IPS-NIHi7 (cell line): ENCODE measurements at regions not wholly inside any gene's neighbourhood (a gene's known extent, or its start where the extent isn't known, plus 50 kb on each side); places are given as distances from the start of the nearest gene placed in this dataset.
"Not testable (repeated sequence)": the region's sequence is repeated elsewhere in the genome, so short reads cannot be mapped to it uniquely, and the experiment has no call there.

ENCODE experiments used
- DNase-seq: peaks from one replicate; pipeline ENCODE4 v3.0.0; 2012; ENCODE audit warnings: mixed read lengths; ENCODE audit errors: extremely low spot score

DNA sequence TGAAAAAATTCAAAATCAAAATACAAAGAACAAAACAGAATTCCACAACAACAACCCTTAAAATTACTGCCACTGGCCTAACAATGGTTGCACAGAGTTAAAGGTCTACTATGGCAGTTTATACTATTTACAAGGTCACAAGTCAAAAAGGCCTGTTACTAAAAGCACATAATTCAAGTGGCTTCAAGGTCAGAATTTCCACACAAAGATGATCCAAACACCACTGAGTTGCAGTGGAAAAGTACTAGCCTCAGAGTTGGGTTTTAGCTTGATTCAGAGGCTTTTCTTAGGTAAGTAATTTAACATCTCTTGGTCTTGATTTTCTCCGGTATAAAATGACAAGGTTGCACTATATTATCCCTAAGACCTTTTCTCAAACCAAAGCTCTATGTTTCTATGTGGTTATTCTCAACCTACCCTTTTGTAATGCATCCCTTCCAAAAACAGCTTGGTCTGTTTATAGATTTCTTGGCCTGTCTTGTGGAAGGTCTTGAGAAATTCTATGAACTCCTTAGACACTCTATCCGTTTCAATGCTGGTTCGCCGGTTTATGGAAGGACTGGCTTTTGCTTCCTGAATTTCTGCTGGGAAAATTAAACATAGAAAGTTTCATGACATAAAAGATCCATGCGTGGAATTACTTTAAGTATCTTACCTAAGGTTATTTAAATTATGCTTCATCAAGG is 69.5 kb downstream of the MDH2 start:
- not testable (repeated sequence) for DNase-seq

DNA sequence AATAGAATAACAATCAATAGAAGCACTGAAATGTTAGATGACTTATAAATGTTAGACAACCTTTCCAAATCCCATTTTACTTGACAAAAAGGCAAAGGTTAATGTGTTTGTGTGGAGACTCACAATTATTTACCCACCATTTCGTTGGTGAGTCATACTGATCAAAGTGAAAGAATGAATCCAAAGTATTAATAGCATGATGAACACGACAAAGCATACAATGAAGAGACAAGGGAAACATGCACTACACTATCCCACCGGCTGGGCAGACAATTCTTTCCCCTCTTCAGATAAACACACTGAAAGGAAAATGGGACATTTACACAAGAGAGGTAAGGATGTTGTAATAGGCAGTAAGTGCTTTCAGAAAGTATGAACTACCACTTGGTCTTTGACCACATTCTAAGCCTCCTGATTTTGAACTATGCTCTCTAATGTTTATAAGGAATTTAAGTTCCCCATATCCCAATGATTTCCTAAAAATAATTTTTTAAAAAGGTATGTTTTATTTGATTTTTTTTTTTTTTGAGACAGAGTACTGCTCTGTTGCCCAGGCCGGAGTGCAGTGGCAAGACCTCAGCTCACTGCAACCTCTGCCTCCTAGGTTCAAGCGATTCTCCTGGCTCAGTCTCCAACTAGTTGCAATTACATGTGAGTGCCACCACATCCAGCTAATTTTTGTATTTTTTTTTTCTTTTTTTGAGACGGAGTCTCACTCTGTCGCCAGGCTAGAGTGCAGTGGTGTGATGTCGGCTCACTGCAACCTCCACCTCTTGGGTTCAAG is 70.5 kb downstream of the MDH2 start:
- DNase-seq, result not testable (repeated sequence)

DNA sequence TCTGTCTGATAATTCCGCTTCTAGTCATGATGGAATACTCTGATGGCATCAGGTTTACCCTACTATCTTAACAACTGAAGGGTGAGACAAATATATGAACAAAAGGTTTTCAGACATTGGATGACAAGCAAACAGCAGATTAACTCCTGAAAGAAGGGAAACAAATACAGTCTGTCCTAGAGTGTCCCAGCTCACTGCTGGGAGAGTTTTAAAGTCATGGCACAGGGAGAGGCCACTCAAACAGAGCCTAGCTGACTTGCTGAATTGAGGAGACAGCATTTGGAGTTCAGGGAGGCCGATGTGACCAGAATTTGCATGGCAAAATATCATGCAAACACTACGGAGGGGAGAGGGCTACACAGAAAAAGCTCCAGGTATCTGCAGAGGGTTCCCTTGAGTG is 73.1 kb downstream of the MDH2 start:
- DNase-seq, result no peak

DNA sequence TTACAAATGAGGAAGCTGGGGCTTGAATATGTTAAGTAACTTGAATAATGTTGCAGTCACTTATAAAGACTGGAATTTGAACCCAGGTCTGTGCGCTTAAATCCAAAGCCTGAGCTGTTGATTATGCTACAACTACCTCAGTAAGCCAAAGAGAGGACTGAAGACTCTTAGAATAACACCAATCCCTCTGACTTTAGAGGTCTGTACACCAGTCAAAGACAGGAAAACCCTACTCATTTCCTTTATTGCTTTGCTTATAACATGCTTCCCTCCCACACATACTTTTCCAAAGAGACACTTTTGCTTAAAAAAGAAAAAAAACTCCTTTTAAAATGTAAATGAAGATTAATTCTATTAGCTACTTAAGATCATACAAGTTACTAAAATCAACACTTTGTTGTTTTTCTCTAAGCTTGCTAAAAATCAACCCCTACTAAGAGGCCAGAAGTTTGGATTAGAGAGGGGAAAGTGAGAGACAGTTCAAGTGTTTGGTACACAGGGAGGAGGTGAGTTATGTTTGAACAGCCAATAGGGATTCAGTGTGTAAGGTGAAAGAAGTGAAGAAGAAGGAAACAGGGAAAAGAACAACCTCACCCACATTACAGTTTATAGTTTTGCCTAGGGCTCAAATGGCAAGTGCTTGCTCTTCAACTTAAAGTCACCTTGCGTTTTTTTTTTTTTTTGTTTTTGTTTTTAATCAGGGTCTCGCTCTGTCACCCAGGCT is 74.8 kb downstream of the MDH2 start:
- DNase-seq, result no peak

DNA sequence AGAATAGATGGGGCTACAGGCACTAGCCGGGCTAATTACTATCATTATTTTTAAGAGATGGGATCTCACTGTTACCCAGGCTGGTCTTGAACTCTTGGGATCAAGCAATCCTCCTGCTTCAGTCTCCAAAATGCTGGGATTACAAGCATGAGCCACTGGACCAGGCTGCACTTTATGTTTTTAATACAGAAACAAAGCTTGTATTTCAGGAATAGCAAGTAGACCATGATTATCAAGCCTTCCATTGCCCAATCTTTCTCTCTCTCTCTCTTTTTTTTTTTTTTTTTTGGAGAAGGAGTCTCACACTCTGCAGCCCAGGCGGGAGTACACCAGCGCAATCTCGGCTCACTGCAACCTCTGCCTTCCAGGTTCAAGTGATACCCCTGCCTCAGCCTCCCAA is 75.4 kb downstream of the MDH2 start:
- no peak for DNase-seq

- no peak for DNase-seq
These were observed 76.1 kb upstream of the SRRM3 start for GRCh38 chr7:76125560-76125959.

DNA sequence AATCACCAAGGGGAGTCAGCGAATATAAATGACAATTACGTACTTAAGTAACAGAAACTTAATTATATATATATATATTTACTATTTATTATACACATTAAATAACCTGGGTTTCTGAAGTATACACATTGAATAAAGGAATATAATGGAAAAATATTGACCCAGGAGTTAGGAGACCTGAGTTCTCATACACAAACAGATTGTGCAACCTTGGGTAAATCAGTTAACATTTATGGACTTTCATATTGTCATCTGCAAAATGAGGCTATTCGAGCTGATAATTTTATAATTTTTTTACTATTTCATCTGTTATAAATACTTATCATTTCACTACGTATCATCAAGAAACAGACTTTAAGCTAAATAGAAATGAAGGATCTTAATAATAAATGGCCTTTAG is 75.1 kb upstream of the SRRM3 start:
- DNase-seq, result no peak

DNA sequence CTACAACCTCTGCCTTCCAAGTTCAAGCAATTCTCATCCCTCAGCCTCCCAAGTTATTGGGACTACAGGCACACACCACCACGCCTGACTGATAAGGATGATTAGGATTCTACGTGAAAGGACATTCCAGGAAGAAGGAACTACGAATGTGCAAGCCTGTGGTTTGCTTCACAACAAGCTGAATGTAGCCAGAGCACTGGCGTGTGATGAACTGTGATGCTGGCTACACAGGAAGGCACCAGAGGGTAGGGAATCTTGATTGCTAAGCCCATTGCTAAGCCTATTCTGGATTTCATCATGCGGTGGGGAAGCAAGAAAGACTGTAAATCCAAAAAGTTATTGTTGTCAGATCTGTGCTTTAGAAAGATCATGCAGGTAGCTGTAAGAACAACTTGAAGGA is 72.3 kb upstream of the SRRM3 start:
- DNase-seq, result no peak

DNA sequence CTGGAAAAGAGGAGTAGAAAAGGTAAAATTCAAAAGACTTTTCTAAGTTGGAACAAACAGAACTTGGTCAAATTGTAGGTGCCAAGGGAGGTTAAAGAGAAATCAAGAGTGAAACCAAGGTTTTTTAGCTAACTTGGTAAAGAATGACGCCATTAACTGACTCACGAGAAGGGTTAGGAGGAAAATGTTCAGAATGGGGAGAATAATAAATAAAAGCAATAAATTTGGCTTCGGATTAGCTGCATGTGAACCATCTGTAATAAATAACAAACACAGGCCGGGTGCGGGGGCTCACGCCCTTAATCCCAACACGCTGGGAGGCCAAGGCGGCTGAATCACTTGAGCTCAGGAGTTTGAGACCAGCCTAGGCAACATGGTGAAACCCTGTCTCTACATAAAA is 71.9 kb upstream of the SRRM3 start:
- DNase-seq, result no peak

DNA sequence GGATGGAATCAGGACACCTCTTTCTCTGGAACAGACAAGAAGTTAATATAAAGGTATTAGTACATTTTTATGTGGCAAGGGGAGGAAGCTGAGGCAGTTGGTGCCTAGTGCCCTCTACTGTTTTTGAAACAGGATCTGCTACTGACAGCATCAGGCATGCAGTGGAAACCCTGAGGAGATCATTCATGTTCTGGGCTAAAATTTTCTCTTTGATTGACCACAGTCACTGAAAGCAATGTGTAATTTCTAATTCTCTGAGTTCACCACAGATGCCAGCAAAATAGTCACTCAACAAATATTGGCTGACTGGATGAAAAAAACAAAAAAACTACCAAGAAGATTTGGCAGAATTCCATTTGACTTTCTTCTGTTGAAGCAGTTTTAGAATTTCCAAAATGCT is 71.0 kb upstream of the SRRM3 start:
- DNase-seq, result peak; percentile 28

- DNase-seq, result not testable (repeated sequence)
These were observed 69.8 kb upstream of the SRRM3 start for GRCh38 chr7:76131887-76132286.

- no peak for DNase-seq
These were observed 68.4 kb upstream of the SRRM3 start for GRCh38 chr7:76133164-76133775.

DNA sequence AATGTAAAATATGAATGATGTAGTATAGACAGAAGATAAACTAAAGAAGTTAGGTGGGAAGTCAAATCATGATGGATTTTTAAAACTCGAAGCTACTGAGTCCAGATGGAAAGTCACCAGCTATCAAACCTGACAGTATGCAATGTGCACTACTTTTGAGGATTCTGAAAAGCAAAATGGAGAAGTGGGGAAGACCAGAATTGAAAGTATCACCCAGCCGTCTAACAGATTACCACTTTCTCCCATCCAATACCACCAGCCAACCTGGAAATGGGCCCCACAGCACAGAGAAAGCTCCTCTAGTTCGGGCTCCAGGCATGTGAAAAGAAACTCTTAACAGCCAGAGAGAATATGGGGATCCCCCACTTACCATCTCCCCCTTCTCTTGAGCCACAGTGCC is 67.9 kb upstream of the SRRM3 start:
- no peak for DNase-seq

DNA sequence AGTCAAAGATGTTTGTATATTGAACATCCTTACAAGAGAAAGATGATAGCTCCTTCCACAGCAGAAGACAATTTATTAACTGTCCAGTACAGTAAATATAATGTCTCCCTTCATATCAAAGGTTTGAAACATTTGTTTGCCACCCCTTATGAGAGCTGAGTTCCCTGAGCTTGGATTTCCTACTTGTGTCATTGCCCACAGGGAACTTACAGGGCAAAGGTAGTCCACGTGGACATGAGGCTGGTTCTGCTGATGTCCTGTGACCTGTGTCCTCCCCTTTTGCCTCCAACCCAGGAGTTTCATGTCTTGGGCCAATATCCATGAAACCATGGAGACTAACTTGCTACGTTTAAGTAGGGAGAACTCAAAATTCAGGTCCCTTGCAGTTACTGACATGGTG is 66.4 kb upstream of the SRRM3 start:
- not testable (repeated sequence) for DNase-seq

DNA sequence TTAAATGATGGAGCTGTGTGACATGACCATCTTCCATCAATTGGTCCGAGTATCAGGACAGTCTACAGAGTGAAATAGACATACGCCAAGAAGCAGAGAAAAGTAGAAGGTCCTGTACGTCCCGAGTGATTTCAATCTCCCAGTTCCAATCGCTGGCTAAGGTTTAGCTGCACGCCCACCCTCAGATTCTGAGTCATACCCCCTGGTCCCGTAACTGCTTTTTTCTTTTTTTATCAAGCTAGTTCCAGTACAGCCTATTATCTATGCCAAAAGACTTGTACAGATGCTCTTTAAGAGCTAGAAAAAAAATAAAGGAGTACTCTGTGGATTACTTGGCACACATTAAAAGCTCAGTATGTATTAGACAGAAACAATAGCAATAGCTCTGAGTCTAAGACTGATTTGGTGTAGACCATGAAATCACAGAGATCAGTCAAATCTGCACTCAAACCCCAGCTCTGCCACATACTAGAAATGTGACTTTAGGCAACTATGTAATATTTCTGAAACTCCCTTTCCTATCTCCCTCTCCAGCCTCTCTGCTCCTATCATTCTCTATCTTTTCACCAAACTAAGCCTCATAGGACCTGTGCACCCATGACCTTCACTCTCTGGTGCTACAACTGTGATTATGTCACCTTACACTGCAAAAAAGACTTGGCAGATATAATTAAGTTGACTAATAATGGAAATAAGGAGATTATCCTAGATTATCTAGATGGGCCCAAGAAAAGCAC is 63.0 kb upstream of the SRRM3 start:
- DNase-seq, result not testable (repeated sequence)

- DNase-seq, result no peak
These were observed 62.0 kb upstream of the SRRM3 start for GRCh38 chr7:76139670-76140069.

- DNase-seq, result not testable (repeated sequence)
These were observed 61.4 kb upstream of the SRRM3 start for GRCh38 chr7:76140259-76140658.

- DNase-seq, result no peak
These were observed 58.8 kb upstream of the SRRM3 start for GRCh38 chr7:76142861-76143260.

DNA sequence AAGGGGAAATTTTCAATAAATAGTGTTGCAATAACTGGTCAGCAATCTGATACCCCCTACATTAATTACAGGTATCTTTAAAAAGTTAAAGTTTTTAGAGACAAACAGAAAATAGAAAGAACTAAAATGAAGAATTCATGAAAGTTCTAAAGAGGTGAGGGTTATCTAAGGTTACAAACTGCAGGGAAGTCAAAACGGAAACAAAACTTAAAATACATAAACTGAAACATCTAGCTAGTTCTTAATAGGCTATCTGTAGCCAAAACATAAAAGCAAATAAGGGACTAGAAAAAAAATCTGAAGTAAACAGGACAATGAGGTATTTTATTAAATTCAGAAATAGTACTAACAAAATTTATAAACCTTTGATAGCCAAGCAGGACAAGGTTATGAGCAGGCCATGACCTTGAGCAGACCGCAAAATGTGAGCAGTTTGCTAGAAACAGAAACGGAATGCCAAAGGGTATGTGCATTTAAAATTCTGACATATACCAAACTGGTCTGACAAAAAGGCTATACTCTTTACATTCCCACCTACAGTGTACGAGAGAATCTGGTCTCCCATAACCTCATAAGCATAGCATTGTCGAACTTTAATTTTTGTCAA is 56.9 kb upstream of the SRRM3 start:
- not testable (repeated sequence) for DNase-seq

GRCh38 chr7:76146374-76146773 is 55.3 kb upstream of the SRRM3 start:
- DNase-seq, result no peak

GRCh38 chr7:76148947-76149346 is 52.7 kb upstream of the SRRM3 start:
- DNase-seq, result not testable (repeated sequence)
